IPS-18a (cell line): ENCODE measurements at regions not wholly inside any gene's neighbourhood (a gene's known extent, or its start where the extent isn't known, plus 50 kb on each side); places are given as distances from the start of the nearest gene placed in this dataset.
"Not testable (repeated sequence)": the region's sequence is repeated elsewhere in the genome, so short reads cannot be mapped to it uniquely, and the experiment has no call there.

Experiments
- H3K27ac ChIP-seq: one replicate; pipeline ENCODE4 v1.5.1; 2013; ENCODE audit warnings: low read length
- H3K27me3 ChIP-seq: one replicate; pipeline ENCODE4 v1.6.1; 2013; ENCODE audit warnings: mild to moderate bottlenecking, low read length; ENCODE audit not compliant: control insufficient read depth, insufficient read depth
- H3K36me3 ChIP-seq: one replicate; pipeline ENCODE4 v1.6.1; 2013; ENCODE audit warnings: low read depth, low read length; ENCODE audit not compliant: control insufficient read depth
- H3K4me1 ChIP-seq: one replicate; pipeline ENCODE4 v1.6.1; 2013; ENCODE audit warnings: low read depth, low read length; ENCODE audit not compliant: control insufficient read depth
- H3K4me3 ChIP-seq: one replicate; pipeline ENCODE4 v1.5.1; 2013; ENCODE audit warnings: low read length
- H3K9ac ChIP-seq: one replicate; pipeline ENCODE4 v1.6.1; 2013; ENCODE audit warnings: mild to moderate bottlenecking, low read length, moderate library complexity
- H3K9me3 ChIP-seq: one replicate; pipeline ENCODE4 v1.6.1; 2013; ENCODE audit warnings: low read depth, low read length; ENCODE audit not compliant: control insufficient read depth

GRCh38 chr2:128602038-128602698 lies 283.5 kb upstream of the HS6ST1 start:
- no peaks in the 10 kb centered on the region for H3K27me3 ChIP-seq
- H3K9me3 ChIP-seq = no peaks in the 10 kb centered on the region
- H3K36me3 ChIP-seq = no peaks in the 10 kb centered on the region
- no peak overlapping the region for H3K27ac ChIP-seq
- no peak overlapping the region for H3K9ac ChIP-seq
- no peaks in the 10 kb centered on the region for H3K4me1 ChIP-seq
- no peak overlapping the region for H3K4me3 ChIP-seq

GRCh38 chr2:128602699-128603101 lies 284.0 kb upstream of the HS6ST1 start:
- H3K9me3 ChIP-seq = no peaks in the 10 kb centered on the region
- no peak overlapping the region for H3K9ac ChIP-seq
- H3K4me1 ChIP-seq = no peaks in the 10 kb centered on the region
- H3K27ac ChIP-seq = no peak overlapping the region
- no peaks in the 10 kb centered on the region for H3K36me3 ChIP-seq
- H3K27me3 ChIP-seq = no peaks in the 10 kb centered on the region
- no peak overlapping the region for H3K4me3 ChIP-seq

- no peaks in the 10 kb centered on the region for H3K27me3 ChIP-seq
- H3K4me3 ChIP-seq = no peak overlapping the region
- no peaks in the 10 kb centered on the region for H3K9me3 ChIP-seq
- no peak overlapping the region for H3K27ac ChIP-seq
- no peaks in the 10 kb centered on the region for H3K36me3 ChIP-seq
- H3K4me1 ChIP-seq = no peaks in the 10 kb centered on the region
- H3K9ac ChIP-seq = no peak overlapping the region
Observed at GRCh38 chr2:128603411-128603924, 284.8 kb upstream of the HS6ST1 start.

GRCh38 chr2:128604045-128604444 lies 285.4 kb upstream of the HS6ST1 start:
- H3K9me3 ChIP-seq = no peaks in the 10 kb centered on the region
- H3K9ac ChIP-seq = no peak overlapping the region
- H3K4me3 ChIP-seq = no peak overlapping the region
- no peaks in the 10 kb centered on the region for H3K4me1 ChIP-seq
- H3K36me3 ChIP-seq = no peaks in the 10 kb centered on the region
- H3K27ac ChIP-seq = no peak overlapping the region
- H3K27me3 ChIP-seq = no peaks in the 10 kb centered on the region

- not testable (repeated sequence) for H3K27me3 ChIP-seq, H3K9me3 ChIP-seq, H3K27ac ChIP-seq, H3K36me3 ChIP-seq, H3K4me1 ChIP-seq, H3K9ac ChIP-seq, H3K4me3 ChIP-seq
Observed at GRCh38 chr2:128604581-128604980, 285.9 kb upstream of the HS6ST1 start.

- H3K4me1 ChIP-seq = no peaks in the 10 kb centered on the region
- H3K9me3 ChIP-seq = no peaks in the 10 kb centered on the region
- H3K36me3 ChIP-seq = no peaks in the 10 kb centered on the region
- H3K27ac ChIP-seq = no peak overlapping the region
- no peak overlapping the region for H3K4me3 ChIP-seq
- no peak overlapping the region for H3K9ac ChIP-seq
- no peaks in the 10 kb centered on the region for H3K27me3 ChIP-seq
Observed at GRCh38 chr2:128605421-128605820, 286.8 kb upstream of the HS6ST1 start.

GRCh38 chr2:128605931-128606330 lies 287.3 kb upstream of the HS6ST1 start:
- H3K36me3 ChIP-seq = no peaks in the 10 kb centered on the region

GRCh38 chr2:128606837-128607236 lies 288.2 kb upstream of the HS6ST1 start:
- no peaks in the 10 kb centered on the region for H3K36me3 ChIP-seq
- no peak overlapping the region for H3K4me3 ChIP-seq
- no peaks in the 10 kb centered on the region for H3K9me3 ChIP-seq
- no peaks in the 10 kb centered on the region for H3K27me3 ChIP-seq
- no peak overlapping the region for H3K9ac ChIP-seq
- H3K27ac ChIP-seq = no peak overlapping the region
- H3K4me1 ChIP-seq = no peaks in the 10 kb centered on the region

More at GRCh38 chr2:128605931-128606330, 287.3 kb upstream of the HS6ST1 start:
- Histone ChIP-seq H3K9me3 (no peaks in the 10 kb centered on the region), H3K4me3 (no peak overlapping the region), H3K4me1 (no peaks in the 10 kb centered on the region), H3K9ac (no peak overlapping the region), H3K27me3 (no peaks in the 10 kb centered on the region), H3K27ac (no peak overlapping the region)

GRCh38 chr2:128607440-128607839 lies 288.8 kb upstream of the HS6ST1 start:
- no peak overlapping the region for H3K27ac ChIP-seq
- H3K4me3 ChIP-seq = no peak overlapping the region

GRCh38 chr2:128607911-128608506 lies 289.3 kb upstream of the HS6ST1 start:
- no peaks in the 10 kb centered on the region for H3K4me1 ChIP-seq
- no peak overlapping the region for H3K4me3 ChIP-seq
- H3K9me3 ChIP-seq = no peaks in the 10 kb centered on the region
- no peaks in the 10 kb centered on the region for H3K27me3 ChIP-seq
- no peaks in the 10 kb centered on the region for H3K36me3 ChIP-seq
- no peak overlapping the region for H3K9ac ChIP-seq
- H3K27ac ChIP-seq = no peak overlapping the region

More at GRCh38 chr2:128607440-128607839, 288.8 kb upstream of the HS6ST1 start:
- no peaks in the 10 kb centered on the region for H3K36me3 ChIP-seq
- no peaks in the 10 kb centered on the region for H3K27me3 ChIP-seq
- H3K9me3 ChIP-seq = no peaks in the 10 kb centered on the region
- H3K4me1 ChIP-seq = no peaks in the 10 kb centered on the region
- H3K9ac ChIP-seq = no peak overlapping the region

- no peaks in the 10 kb centered on the region for H3K9me3 ChIP-seq
- no peak overlapping the region for H3K4me3 ChIP-seq
- H3K9ac ChIP-seq = no peak overlapping the region
- no peak overlapping the region for H3K27ac ChIP-seq
- H3K36me3 ChIP-seq = no peaks in the 10 kb centered on the region
- no peaks in the 10 kb centered on the region for H3K4me1 ChIP-seq
- no peaks in the 10 kb centered on the region for H3K27me3 ChIP-seq
Observed at GRCh38 chr2:128608921-128609880, 290.5 kb upstream of the HS6ST1 start.
